ENCODE measurements at regions not wholly inside any gene's neighbourhood (a gene's known extent, or its start where the extent isn't known, plus 50 kb on each side); places are given as distances from the start of the nearest gene placed in this dataset.

DNA sequence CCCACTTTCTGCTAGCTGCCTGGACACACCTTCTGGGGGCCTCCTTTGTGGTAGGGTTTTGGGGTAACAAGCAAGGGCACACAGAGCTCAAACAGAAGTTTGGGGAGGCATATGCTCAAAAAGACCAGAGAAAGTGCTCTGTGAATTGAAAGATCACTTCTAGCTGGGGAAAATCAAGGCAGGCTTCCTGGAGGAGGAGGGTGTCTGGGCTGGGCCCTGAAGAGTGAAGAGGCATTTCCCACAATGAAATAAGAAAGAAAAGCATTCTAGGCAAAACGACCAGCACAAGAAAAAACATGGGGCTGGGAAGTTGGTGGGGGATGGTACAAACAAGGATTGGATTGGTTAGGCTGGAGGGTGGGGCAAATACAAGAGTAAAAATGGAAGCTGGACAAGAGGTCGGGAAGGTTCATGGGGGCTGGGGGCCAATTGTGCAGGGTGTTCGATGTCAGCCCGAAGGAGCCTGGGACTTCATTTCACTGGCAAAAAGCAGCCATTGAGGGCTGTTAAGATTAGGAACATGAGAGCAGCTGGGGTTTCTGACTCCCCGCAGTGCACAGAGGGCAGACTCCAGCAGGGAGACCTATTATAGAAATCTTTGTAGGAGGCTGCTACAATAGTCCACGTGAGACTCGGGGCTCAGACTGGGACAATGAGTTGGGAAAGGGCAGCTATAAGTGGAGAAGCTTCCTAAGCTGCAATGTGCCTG, 51.5 kb upstream of the CMKLR1 start:
- TF ChIP-seq ARHGAP35 (IDR thresholded peaks at IDR 0.05; ENCODE audit: partially characterized antibody) (no peak), CHD4 (IDR thresholded peaks at IDR 0.05; ENCODE audit: insufficient read depth, insufficient replicate concordance, low read depth, low read length, poor library complexity, severe bottlenecking) (no peak), SMC3 (conservative IDR thresholded peaks at IDR 0.05; ENCODE audit: insufficient read depth, low read depth, low read length) (no peak), YBX1 (IDR thresholded peaks at IDR 0.05) (no peak), CBX2 (IDR thresholded peaks at IDR 0.05; ENCODE audit: insufficient read depth, low read length, poor library complexity, severe bottlenecking) (no peak), SIN3A (IDR thresholded peaks at IDR 0.05; ENCODE audit: borderline replicate concordance in 2 of 2, control insufficient read depth in 1 of 2, low read depth in 2 of 2, low read length in 2 of 2) (no peak), NFXL1 (CRISPR knock-in tag; IDR thresholded peaks at IDR 0.05) (no peak), NFIX (CRISPR knock-in tag; IDR thresholded peaks at IDR 0.05; ENCODE audit: low read depth) (no peak)
- TF ChIP-seq, protein P1, sequence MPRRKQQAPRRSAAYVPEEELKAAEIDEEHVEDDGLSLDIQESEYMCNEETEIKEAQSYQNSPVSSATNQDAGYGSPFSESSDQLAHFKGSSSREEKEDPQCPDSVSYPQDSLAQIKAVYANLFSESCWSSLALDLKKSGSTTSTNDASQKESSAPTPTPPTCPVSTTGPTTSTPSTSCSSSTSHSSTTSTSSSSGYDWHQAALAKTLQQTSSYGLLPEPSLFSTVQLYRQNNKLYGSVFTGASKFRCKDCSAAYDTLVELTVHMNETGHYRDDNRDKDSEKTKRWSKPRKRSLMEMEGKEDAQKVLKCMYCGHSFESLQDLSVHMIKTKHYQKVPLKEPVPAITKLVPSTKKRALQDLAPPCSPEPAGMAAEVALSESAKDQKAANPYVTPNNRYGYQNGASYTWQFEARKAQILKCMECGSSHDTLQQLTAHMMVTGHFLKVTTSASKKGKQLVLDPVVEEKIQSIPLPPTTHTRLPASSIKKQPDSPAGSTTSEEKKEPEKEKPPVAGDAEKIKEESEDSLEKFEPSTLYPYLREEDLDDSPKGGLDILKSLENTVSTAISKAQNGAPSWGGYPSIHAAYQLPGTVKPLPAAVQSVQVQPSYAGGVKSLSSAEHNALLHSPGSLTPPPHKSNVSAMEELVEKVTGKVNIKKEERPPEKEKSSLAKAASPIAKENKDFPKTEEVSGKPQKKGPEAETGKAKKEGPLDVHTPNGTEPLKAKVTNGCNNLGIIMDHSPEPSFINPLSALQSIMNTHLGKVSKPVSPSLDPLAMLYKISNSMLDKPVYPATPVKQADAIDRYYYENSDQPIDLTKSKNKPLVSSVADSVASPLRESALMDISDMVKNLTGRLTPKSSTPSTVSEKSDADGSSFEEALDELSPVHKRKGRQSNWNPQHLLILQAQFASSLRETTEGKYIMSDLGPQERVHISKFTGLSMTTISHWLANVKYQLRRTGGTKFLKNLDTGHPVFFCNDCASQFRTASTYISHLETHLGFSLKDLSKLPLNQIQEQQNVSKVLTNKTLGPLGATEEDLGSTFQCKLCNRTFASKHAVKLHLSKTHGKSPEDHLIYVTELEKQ (CRISPR knock-in tag; IDR thresholded peaks at IDR 0.05) = no peak

Data from K562 (cell line).